PC-9 (cell line): ENCODE measurements at regions not wholly inside any gene's neighbourhood (a gene's known extent, or its start where the extent isn't known, plus 50 kb on each side); places are given as distances from the start of the nearest gene placed in this dataset.

Experiments
- BruUV-seq: library from RNA; stranded (reverse); fragments of 400-500 nt; replicated peaks from 2 replicates; lab custom pipeline; 2021; lab: Mats Ljungman, UMichigan
- CTCF ChIA-PET: fragments of 300-600 bp; sonication (Branson Sonifier 250); formaldehyde crosslinking; loops from one replicate; lab custom pipeline; 2022; ENCODE audit warnings: antibody characterized with exemption; lab: Charles Lee
- POLR2A ChIA-PET: fragments of 300-600 bp; sonication (Branson Sonifier 250); formaldehyde crosslinking; loops from one replicate; lab custom pipeline; 2022; ENCODE audit warnings: antibody characterized with exemption; ENCODE audit not compliant: unreplicated experiment; lab: Charles Lee
- DNase-seq, 2 experiments: peaks; one replicate each; pipeline versions ENCODE4 v3.0.0 to v3.0.0-alpha.2; 2015 to 2022; ENCODE audit warnings: mixed read lengths in 1 of 2
- H2AFZ ChIP-seq: fragments of 200-600 bp; sonication (generic); 2 replicates; pipeline ENCODE4 v1.8.1; 2017; ENCODE audit warnings: antibody characterized with exemption
- H3F3A ChIP-seq: fragments of 200-600 bp; sonication (generic); 2 replicates; pipeline ENCODE4 v1.8.1; 2017; ENCODE audit warnings: antibody characterized with exemption, mild to moderate bottlenecking, low read depth; ENCODE audit not compliant: insufficient read depth
- H3K27ac ChIP-seq: fragments of 200-600 bp; sonication (generic); 2 replicates; pipeline ENCODE4 v1.6.1; 2016; ENCODE audit warnings: mixed run types
- H3K27me3 ChIP-seq: fragments of 200-600 bp; sonication (generic); 2 replicates; pipeline ENCODE4 v1.6.1; 2016; ENCODE audit warnings: low read depth, mixed run types; ENCODE audit not compliant: insufficient read depth
- H3K36me3 ChIP-seq: fragments of 200-600 bp; sonication (generic); 2 replicates; pipeline ENCODE4 v1.6.1; 2016; ENCODE audit warnings: low read depth, mixed run types
- H3K4me1 ChIP-seq: fragments of 200-600 bp; sonication (generic); replicated peaks from 2 replicates; pipeline ENCODE4 v1.6.1; 2016; ENCODE audit warnings: mixed run types; ENCODE audit not compliant: insufficient read depth
- H3K4me2 ChIP-seq: fragments of 200-600 bp; sonication (generic); 2 replicates; pipeline ENCODE4 v1.6.1; 2017; ENCODE audit warnings: mixed run types
- H3K4me3 ChIP-seq: fragments of 200-600 bp; sonication (generic); 2 replicates; pipeline ENCODE4 v1.6.1; 2016; ENCODE audit warnings: mixed run types
- H3K79me2 ChIP-seq: fragments of 200-600 bp; sonication (generic); 2 replicates; pipeline ENCODE4 v1.6.1; 2017; ENCODE audit warnings: low read depth, mixed run types
- H3K9me2 ChIP-seq: fragments of 200-600 bp; sonication (generic); 2 replicates; pipeline ENCODE4 v1.8.1; 2017; ENCODE audit warnings: mild to moderate bottlenecking; ENCODE audit not compliant: insufficient read depth
- H3K9me3 ChIP-seq: fragments of 200-600 bp; sonication (generic); 2 replicates; pipeline ENCODE4 v1.8.1; 2016; ENCODE audit warnings: low read depth; ENCODE audit not compliant: insufficient read depth
- H4K20me1 ChIP-seq: fragments of 200-600 bp; sonication (generic); 2 replicates; pipeline ENCODE4 v1.8.1; 2017; ENCODE audit not compliant: insufficient read depth
- CTCF ChIP-seq: fragments of 200-600 bp; sonication (generic); conservative IDR thresholded peaks from 2 replicates; pipeline ENCODE4 v1.6.1; 2017; ENCODE audit warnings: mixed run types, antibody characterized with exemption, mild to moderate bottlenecking, moderate library complexity
- EZH2 ChIP-seq: fragments of 200-600 bp; sonication (generic); IDR thresholded peaks from 2 replicates; pipeline ENCODE4 v1.8.0; 2017; ENCODE audit warnings: antibody characterized with exemption, low read depth
- intact Hi-C: fragments of 100-400 bp; cut with micrococcal nuclease; formaldehyde crosslinking; loops from one replicate; pipeline ENCODE4 v1.10.0; 2022; ENCODE audit not compliant: unreplicated experiment

DNA sequence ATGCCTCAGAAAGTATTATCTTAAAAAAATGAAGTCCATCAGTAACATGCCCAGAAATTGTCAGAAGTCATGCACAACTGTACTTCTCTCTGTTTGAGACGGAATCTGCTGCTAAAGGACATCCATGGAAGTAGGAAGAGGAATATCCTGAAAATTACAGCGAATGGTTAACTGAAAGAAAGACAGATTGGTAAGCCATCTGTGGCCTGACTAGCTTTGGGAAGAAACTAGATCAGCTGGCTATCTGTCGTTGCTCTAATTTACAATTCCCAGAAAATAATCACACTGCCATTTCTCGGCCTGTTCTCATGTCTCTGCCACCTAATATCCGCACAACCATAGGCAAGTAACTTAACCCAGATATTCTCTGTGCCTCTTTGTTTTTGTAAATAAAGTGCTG, 496.5 kb downstream of the PCDH19 start:
- Histone ChIP-seq H3K27ac (no peak overlapping the region), H3K4me1 (no peaks in the 10 kb centered on the region), H3K79me2 (no peaks in the 10 kb centered on the region), H3K27me3 (no peaks in the 10 kb centered on the region), H3F3A (no peaks in the 10 kb centered on the region), H4K20me1 (no peaks in the 10 kb centered on the region), H3K4me3 (no peak overlapping the region), H3K9me3 (no peaks in the 10 kb centered on the region), H3K9me2 (no peaks in the 10 kb centered on the region), H2AFZ (no peak overlapping the region), H3K4me2 (no peak overlapping the region), H3K36me3 (no peaks in the 10 kb centered on the region)
- CTCF ChIA-PET = no interaction called here
- DNase-seq = no peak
- intact Hi-C loops = no loop called here
- TF ChIP-seq EZH2 (no peak), CTCF (no peak)
- POLR2A ChIA-PET = no interaction called here
- no TSS peak for BruUV-seq

DNA sequence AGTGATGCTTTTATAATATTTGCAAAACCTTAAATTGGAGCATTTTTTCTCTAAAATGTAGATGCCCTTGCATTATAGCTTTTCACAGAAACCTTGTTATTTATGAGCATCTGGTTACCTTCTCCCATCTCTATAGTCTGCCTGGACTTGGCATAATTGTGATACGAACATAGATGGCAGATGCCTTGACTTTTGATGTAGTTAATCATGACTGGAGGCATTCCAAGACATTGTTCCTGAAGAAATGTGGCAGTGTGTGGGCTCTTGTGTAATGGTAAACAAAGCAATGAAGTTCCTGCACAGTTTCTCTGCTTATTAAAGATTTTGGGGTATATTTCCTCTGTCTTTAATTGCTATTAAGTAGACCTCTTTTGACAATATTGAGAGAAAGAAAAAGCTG, 500.1 kb downstream of the PCDH19 start:
- TF ChIP-seq EZH2 (no peak), CTCF (no peak)
- H3K4me2 ChIP-seq = no peak overlapping the region
- H3K36me3 ChIP-seq = no peaks in the 10 kb centered on the region
- no peaks in the 10 kb centered on the region for H3K79me2 ChIP-seq
- H3F3A ChIP-seq = no peaks in the 10 kb centered on the region
- no peaks in the 10 kb centered on the region for H3K9me3 ChIP-seq
- no peak for DNase-seq
- no peaks in the 10 kb centered on the region for H3K4me1 ChIP-seq
- no peaks in the 10 kb centered on the region for H3K9me2 ChIP-seq
- H2AFZ ChIP-seq = no peak overlapping the region
- intact Hi-C loops = no loop called here
- no peak overlapping the region for H3K4me3 ChIP-seq
- no TSS peak for BruUV-seq
- no peaks in the 10 kb centered on the region for H3K27me3 ChIP-seq
- POLR2A ChIA-PET = no interaction called here
- CTCF ChIA-PET = no interaction called here
- H3K27ac ChIP-seq = no peak overlapping the region
- no peaks in the 10 kb centered on the region for H4K20me1 ChIP-seq

DNA sequence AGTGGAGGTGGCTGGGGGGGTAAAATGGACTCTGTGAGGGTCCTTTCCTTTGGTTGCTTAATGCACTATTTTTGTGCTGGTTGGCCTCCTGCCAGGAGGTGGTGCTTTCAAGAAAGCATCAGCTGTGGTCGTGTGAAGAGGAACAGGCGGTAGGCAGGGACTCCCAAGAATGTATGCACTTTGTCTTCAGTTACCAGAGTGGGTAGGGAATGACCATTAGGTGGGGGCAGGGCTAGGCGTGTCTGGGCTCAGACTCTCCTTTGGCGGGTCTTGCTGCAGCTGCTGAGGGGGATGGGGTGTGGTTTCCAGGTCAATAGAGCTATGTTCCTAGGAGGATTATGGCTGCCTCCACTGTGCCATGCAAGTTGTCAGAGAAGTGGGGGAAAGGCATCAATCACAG, 509.0 kb downstream of the PCDH19 start:
- H4K20me1 ChIP-seq = no peaks in the 10 kb centered on the region
- CTCF ChIA-PET = no interaction called here
- no peaks in the 10 kb centered on the region for H3K27me3 ChIP-seq
- no peaks in the 10 kb centered on the region for H3K36me3 ChIP-seq
- intact Hi-C loops = no loop called here
- TF ChIP-seq CTCF (no peak), EZH2 (no peak)
- H3K4me3 ChIP-seq = no peak overlapping the region
- H3K4me2 ChIP-seq = no peak overlapping the region
- H3F3A ChIP-seq = no peaks in the 10 kb centered on the region
- no peak overlapping the region for H2AFZ ChIP-seq
- no peak for DNase-seq
- H3K4me1 ChIP-seq = no peaks in the 10 kb centered on the region
- no peaks in the 10 kb centered on the region for H3K9me2 ChIP-seq
- H3K79me2 ChIP-seq = no peaks in the 10 kb centered on the region
- no peaks in the 10 kb centered on the region for H3K9me3 ChIP-seq
- no peak overlapping the region for H3K27ac ChIP-seq
- BruUV-seq = no TSS peak
- POLR2A ChIA-PET = no interaction called here
